HG03520 (cell line): ENCODE measurements at regions not wholly inside any gene's neighbourhood (a gene's known extent, or its start where the extent isn't known, plus 50 kb on each side); places are given as distances from the start of the nearest gene placed in this dataset.

Experiments
- ATAC-seq: cut with Tn5 transposase; IDR thresholded peaks from one replicate; pipeline ENCODE4 v1.9.1; 2021; ENCODE audit warnings: mild to moderate bottlenecking, moderate library complexity; ENCODE audit not compliant: unreplicated experiment

GRCh38 chr5:175805256-175806011, 65.9 kb upstream of the CPLX2 start:
- no peak for ATAC-seq

- no peak for ATAC-seq
Observed at GRCh38 chr5:175808711-175809110, 62.7 kb upstream of the CPLX2 start.

GRCh38 chr5:175809531-175810121, 61.8 kb upstream of the CPLX2 start:
- ATAC-seq: no peak

GRCh38 chr5:175810457-175810856, 60.9 kb upstream of the CPLX2 start:
- ATAC-seq: no peak

GRCh38 chr5:175811589-175811988, 59.8 kb upstream of the CPLX2 start:
- ATAC-seq: no peak

- ATAC-seq: no peak
Observed at GRCh38 chr5:175813943-175814630, 57.3 kb upstream of the CPLX2 start.

GRCh38 chr5:175814691-175815090, 56.7 kb upstream of the CPLX2 start:
- ATAC-seq: no peak

- ATAC-seq: no peak
Observed at GRCh38 chr5:175815126-175815913, 56.1 kb upstream of the CPLX2 start.

- no peak for ATAC-seq
Observed at GRCh38 chr5:175816348-175816747, 55.0 kb upstream of the CPLX2 start.

- no peak for ATAC-seq
Observed at GRCh38 chr5:175819090-175819425, 52.3 kb upstream of the CPLX2 start.

- ATAC-seq: no peak
Observed at GRCh38 chr5:175820230-175820629, 51.1 kb upstream of the CPLX2 start.
